ENCODE measurements at regions not wholly inside any gene's neighbourhood (a gene's known extent, or its start where the extent isn't known, plus 50 kb on each side); places are given as distances from the start of the nearest gene placed in this dataset.
"Not testable (repeated sequence)": the region's sequence is repeated elsewhere in the genome, so short reads cannot be mapped to it uniquely, and the experiment has no call there.

- not testable (repeated sequence) for H3K9me3 Mint-ChIP-seq, H3K4me1 Mint-ChIP-seq, H3K36me3 Mint-ChIP-seq, H3K4me3 Mint-ChIP-seq, H3K27ac Mint-ChIP-seq, H3K27me3 Mint-ChIP-seq
Measured at GRCh38 chr15:77893246-77893645, 184.3 kb downstream of the TBC1D2B start.

- Mint-ChIP-seq H3K9me3 (no peaks in the 10 kb centered on the region), H3K4me1 (no peaks in the 10 kb centered on the region), H3K27ac (no peak overlapping the region), H3K27me3 (no peaks in the 10 kb centered on the region), H3K36me3 (no peaks in the 10 kb centered on the region), H3K4me3 (no peak overlapping the region)
Measured at GRCh38 chr15:77892335-77892734, 185.2 kb downstream of the TBC1D2B start.

GRCh38 chr15:77891862-77892261 is 185.6 kb downstream of the TBC1D2B start:
- not testable (repeated sequence) for H3K4me3 Mint-ChIP-seq, H3K27ac Mint-ChIP-seq, H3K9me3 Mint-ChIP-seq, H3K36me3 Mint-ChIP-seq, H3K27me3 Mint-ChIP-seq, H3K4me1 Mint-ChIP-seq

- H3K36me3 Mint-ChIP-seq, H3K4me3 Mint-ChIP-seq, H3K4me1 Mint-ChIP-seq, H3K27ac Mint-ChIP-seq, H3K9me3 Mint-ChIP-seq, H3K27me3 Mint-ChIP-seq: not testable (repeated sequence)
Measured at GRCh38 chr15:77890911-77891801, 186.4 kb downstream of the TBC1D2B start.

- H3K9me3 Mint-ChIP-seq, H3K36me3 Mint-ChIP-seq, H3K27me3 Mint-ChIP-seq, H3K4me1 Mint-ChIP-seq, H3K4me3 Mint-ChIP-seq, H3K27ac Mint-ChIP-seq: not testable (repeated sequence)
Measured at GRCh38 chr15:77889828-77890725, 187.4 kb downstream of the TBC1D2B start.

- Mint-ChIP-seq H3K27ac (no peak overlapping the region), H3K4me3 (no peak overlapping the region), H3K4me1 (no peaks in the 10 kb centered on the region), H3K9me3 (no peaks in the 10 kb centered on the region), H3K27me3 (no peaks in the 10 kb centered on the region), H3K36me3 (no peaks in the 10 kb centered on the region)
Measured at GRCh38 chr15:77889009-77889806, 188.3 kb downstream of the TBC1D2B start.

GRCh38 chr15:77887563-77888429 is 189.7 kb downstream of the TBC1D2B start:
- not testable (repeated sequence) for H3K9me3 Mint-ChIP-seq, H3K27me3 Mint-ChIP-seq, H3K27ac Mint-ChIP-seq, H3K4me3 Mint-ChIP-seq, H3K4me1 Mint-ChIP-seq, H3K36me3 Mint-ChIP-seq

- no peaks in the 10 kb centered on the region for H3K27me3 Mint-ChIP-seq
- H3K4me1 Mint-ChIP-seq = no peaks in the 10 kb centered on the region
- H3K27ac Mint-ChIP-seq = no peak overlapping the region
- H3K9me3 Mint-ChIP-seq = no peaks in the 10 kb centered on the region
- H3K4me3 Mint-ChIP-seq = no peak overlapping the region
- no peaks in the 10 kb centered on the region for H3K36me3 Mint-ChIP-seq
Measured at GRCh38 chr15:77886805-77887448, 190.6 kb downstream of the TBC1D2B start.

GRCh38 chr15:77885877-77886500 is 191.5 kb downstream of the TBC1D2B start:
- not testable (repeated sequence) for H3K27me3 Mint-ChIP-seq, H3K4me3 Mint-ChIP-seq, H3K27ac Mint-ChIP-seq, H3K9me3 Mint-ChIP-seq, H3K4me1 Mint-ChIP-seq, H3K36me3 Mint-ChIP-seq

- H3K4me3 Mint-ChIP-seq, H3K4me1 Mint-ChIP-seq, H3K36me3 Mint-ChIP-seq, H3K27me3 Mint-ChIP-seq, H3K27ac Mint-ChIP-seq, H3K9me3 Mint-ChIP-seq: not testable (repeated sequence)
Measured at GRCh38 chr15:77883012-77883411, 194.5 kb downstream of the TBC1D2B start.

- Mint-ChIP-seq H3K4me3 (no peak overlapping the region), H3K36me3 (no peaks in the 10 kb centered on the region), H3K9me3 (no peaks in the 10 kb centered on the region), H3K4me1 (no peaks in the 10 kb centered on the region), H3K27ac (no peak overlapping the region), H3K27me3 (no peaks in the 10 kb centered on the region)
Measured at GRCh38 chr15:77881950-77882349, 195.6 kb downstream of the TBC1D2B start.

- H3K9me3 Mint-ChIP-seq, H3K27ac Mint-ChIP-seq, H3K4me1 Mint-ChIP-seq, H3K27me3 Mint-ChIP-seq, H3K36me3 Mint-ChIP-seq, H3K4me3 Mint-ChIP-seq: not testable (repeated sequence)
Measured at GRCh38 chr15:77881535-77881934, 196.0 kb downstream of the TBC1D2B start.

GRCh38 chr15:77879466-77879865 is 198.0 kb downstream of the TBC1D2B start:
- H3K4me1 Mint-ChIP-seq, H3K4me3 Mint-ChIP-seq, H3K9me3 Mint-ChIP-seq, H3K36me3 Mint-ChIP-seq, H3K27ac Mint-ChIP-seq, H3K27me3 Mint-ChIP-seq: not testable (repeated sequence)

- Mint-ChIP-seq H3K27ac (peak overlapping the region; percentile 23), H3K4me3 (no peak overlapping the region), H3K9me3 (no peaks in the 10 kb centered on the region), H3K27me3 (no peaks in the 10 kb centered on the region), H3K36me3 (no peaks in the 10 kb centered on the region), H3K4me1 (no peaks in the 10 kb centered on the region)
Measured at GRCh38 chr15:77877869-77878577, 199.5 kb downstream of the TBC1D2B start.
